ENCODE measurements at regions not wholly inside any gene's neighbourhood (a gene's known extent, or its start where the extent isn't known, plus 50 kb on each side); places are given as distances from the start of the nearest gene placed in this dataset.
A peak's percentile ranks its signal among the peaks of the same experiment; 100 is the strongest.

DNA sequence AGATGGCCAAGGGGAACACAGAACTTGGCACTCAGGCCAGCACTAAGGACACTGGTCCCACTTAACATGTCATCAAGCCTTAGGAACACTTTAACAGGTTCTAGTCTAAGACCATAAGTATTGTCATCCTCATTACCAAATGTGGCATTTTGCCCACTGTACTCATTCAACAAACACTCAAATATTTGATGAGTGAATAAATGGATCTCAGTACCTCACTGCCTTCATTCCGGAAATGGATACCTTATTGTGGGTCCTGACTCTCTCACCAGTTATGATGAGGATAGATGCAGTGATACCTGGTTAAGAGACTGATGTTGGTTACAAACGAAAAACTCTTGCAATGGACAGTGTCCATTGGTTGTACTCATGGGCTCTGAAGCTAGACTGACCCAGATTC lies 455.2 kb upstream of the DYNLRB2 start:
- no peaks in the 10 kb centered on the region for H3K36me3 ChIP-seq
- WGBS, 5 donors, result 58 to 78% (median 64%) methylated on average over 2 of the region's 2 CpGs
- no peak overlapping the region for H3K4me3 ChIP-seq
- no peaks in the 10 kb centered on the region for H3K27me3 ChIP-seq
- no peaks in the 10 kb centered on the region for H3K9me3 ChIP-seq
- intact Hi-C loops (cut with DNase I; ENCODE audit: low total_unique reads), result no loop called here
- DNase-seq, result no peak
- no peak for TF ChIP-seq POLR2AphosphoS5 (IDR thresholded peaks at IDR 0.05)
- no peak for TF ChIP-seq POLR2A (IDR thresholded peaks at IDR 0.05)
- TF ChIP-seq, protein P1, sequence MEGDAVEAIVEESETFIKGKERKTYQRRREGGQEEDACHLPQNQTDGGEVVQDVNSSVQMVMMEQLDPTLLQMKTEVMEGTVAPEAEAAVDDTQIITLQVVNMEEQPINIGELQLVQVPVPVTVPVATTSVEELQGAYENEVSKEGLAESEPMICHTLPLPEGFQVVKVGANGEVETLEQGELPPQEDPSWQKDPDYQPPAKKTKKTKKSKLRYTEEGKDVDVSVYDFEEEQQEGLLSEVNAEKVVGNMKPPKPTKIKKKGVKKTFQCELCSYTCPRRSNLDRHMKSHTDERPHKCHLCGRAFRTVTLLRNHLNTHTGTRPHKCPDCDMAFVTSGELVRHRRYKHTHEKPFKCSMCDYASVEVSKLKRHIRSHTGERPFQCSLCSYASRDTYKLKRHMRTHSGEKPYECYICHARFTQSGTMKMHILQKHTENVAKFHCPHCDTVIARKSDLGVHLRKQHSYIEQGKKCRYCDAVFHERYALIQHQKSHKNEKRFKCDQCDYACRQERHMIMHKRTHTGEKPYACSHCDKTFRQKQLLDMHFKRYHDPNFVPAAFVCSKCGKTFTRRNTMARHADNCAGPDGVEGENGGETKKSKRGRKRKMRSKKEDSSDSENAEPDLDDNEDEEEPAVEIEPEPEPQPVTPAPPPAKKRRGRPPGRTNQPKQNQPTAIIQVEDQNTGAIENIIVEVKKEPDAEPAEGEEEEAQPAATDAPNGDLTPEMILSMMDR (IDR thresholded peaks at IDR 0.05), result no peak
- no peak for TF ChIP-seq EP300 (IDR thresholded peaks at IDR 0.05)
- peaks cover 5 to 10% (median 7%) of the 10 kb centered on the region in 4 donors for H3K4me1 ChIP-seq
- H3K27ac ChIP-seq, result no peak overlapping the region

DNA sequence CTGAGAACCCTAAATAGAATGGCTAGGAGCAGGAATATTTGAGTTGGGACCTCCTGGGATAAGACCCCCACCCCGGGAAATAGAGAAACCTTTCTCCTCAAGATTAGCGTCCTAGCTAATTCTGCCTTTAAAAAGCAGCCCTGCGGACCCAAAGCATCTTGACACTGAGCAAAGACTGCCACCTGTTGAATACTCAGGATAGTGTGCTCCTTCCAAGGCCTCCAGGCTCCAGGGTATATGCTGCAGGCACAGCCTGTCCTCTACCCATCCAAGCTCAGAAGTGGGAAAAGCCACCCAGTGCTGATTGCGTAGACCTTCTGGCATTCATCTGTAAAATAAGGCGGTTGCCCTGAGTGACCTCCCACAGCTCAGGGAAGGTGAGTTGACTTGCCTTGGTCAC lies 456.2 kb upstream of the DYNLRB2 start:
- Histone ChIP-seq H3K27ac (no peak overlapping the region), H3K4me1 (peaks cover 5 to 10% (median 7%) of the 10 kb centered on the region in 4 donors), H3K27me3 (no peaks in the 10 kb centered on the region), H3K36me3 (no peaks in the 10 kb centered on the region), H3K9me3 (no peaks in the 10 kb centered on the region), H3K4me3 (no peak overlapping the region)
- no peak for TF ChIP-seq POLR2AphosphoS5 (IDR thresholded peaks at IDR 0.05)
- TF ChIP-seq, protein P1 (IDR thresholded peaks at IDR 0.05), result peak in 5 of 7 experiments; percentile 38 to 70 (median 49)
- 13 to 23% (median 16%) methylated on average over 4 to 5 of the region's 5 CpGs for WGBS, 5 donors
- intact Hi-C loops (cut with DNase I; ENCODE audit: low total_unique reads), result no loop called here
- peak; percentile 51 to 89 for DNase-seq

DNA sequence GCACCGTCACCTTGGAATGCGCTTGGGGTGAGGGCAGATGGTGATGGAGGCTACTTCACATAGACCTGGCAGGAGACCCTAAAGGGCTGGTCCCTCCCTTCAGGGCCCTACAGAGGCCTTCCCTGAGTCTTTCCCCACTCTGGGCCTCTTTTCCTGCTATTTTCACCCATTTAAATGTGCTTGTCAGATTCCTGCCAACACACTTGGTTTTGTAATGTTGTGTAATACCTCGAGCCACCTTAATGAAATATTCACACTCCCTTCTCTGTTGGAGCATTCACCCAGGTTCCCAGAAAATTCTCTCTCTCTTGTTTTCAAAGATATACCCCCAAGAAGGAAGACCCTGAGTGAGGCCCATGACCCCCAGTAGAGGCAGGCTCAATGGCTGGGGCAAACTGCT lies 456.6 kb upstream of the DYNLRB2 start:
- 82 to 93% (median 90%) methylated on average over 3 of the region's 3 CpGs for WGBS, 5 donors
- peaks cover 5 to 10% (median 7%) of the 10 kb centered on the region in 4 donors for H3K4me1 ChIP-seq
- no peaks in the 10 kb centered on the region for H3K27me3 ChIP-seq
- H3K36me3 ChIP-seq, result no peaks in the 10 kb centered on the region
- no peak overlapping the region for H3K4me3 ChIP-seq
- intact Hi-C loops (cut with DNase I; ENCODE audit: low total_unique reads), result no loop called here
- TF ChIP-seq POLR2AphosphoS5 (IDR thresholded peaks at IDR 0.05) (no peak), POLR2A (IDR thresholded peaks at IDR 0.05) (no peak), EP300 (IDR thresholded peaks at IDR 0.05) (no peak)
- TF ChIP-seq, protein P1 (IDR thresholded peaks at IDR 0.05), result no peak
- no peaks in the 10 kb centered on the region for H3K9me3 ChIP-seq
- DNase-seq, result peak in 1 of 2 donors; percentile 16
- H3K27ac ChIP-seq, result no peak overlapping the region

DNA sequence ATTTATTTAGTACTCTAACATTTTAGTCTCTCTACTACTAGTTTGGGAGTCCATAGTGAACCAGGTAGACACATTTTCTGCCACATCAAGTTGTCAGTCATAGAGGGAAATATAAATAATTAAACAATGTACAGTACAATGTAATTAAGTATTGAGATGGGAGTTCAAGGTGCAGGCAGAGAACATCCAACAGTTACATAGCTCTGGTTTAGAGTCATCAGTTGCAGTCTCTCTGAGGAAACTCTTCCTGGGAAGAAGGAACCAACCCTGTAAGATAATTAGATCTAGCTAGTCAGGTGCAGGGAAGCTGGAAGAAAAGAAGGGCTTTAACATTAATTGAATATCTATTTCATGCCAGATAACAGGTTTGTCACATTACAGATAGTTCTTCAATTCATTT lies 457.9 kb upstream of the DYNLRB2 start:
- no peaks in the 10 kb centered on the region for H3K36me3 ChIP-seq
- H3K27me3 ChIP-seq, result no peaks in the 10 kb centered on the region
- no peak for DNase-seq
- intact Hi-C loops (cut with DNase I; ENCODE audit: low total_unique reads), result no loop called here
- no peaks in the 10 kb centered on the region for H3K9me3 ChIP-seq
- no peak overlapping the region for H3K4me3 ChIP-seq
- peaks cover 5 to 10% (median 7%) of the 10 kb centered on the region in 4 donors for H3K4me1 ChIP-seq
- H3K27ac ChIP-seq, result no peak overlapping the region
- no peak for TF ChIP-seq EP300 (IDR thresholded peaks at IDR 0.05)
- TF ChIP-seq, protein P1 (IDR thresholded peaks at IDR 0.05), result no peak
- no peak for TF ChIP-seq POLR2A (IDR thresholded peaks at IDR 0.05)
- TF ChIP-seq POLR2AphosphoS5 (IDR thresholded peaks at IDR 0.05), result no peak
